Neural progenitor cell (in vitro differentiated cells): ENCODE measurements at regions not wholly inside any gene's neighbourhood (a gene's known extent, or its start where the extent isn't known, plus 50 kb on each side); places are given as distances from the start of the nearest gene placed in this dataset.

Experiments used
- DNase-seq: peaks from one replicate; pipeline ENCODE4 v3.0.0-alpha.2; 2016; ENCODE audit warnings: low spot score
- H2AFZ ChIP-seq: fragments of 200-600 bp; sonication (generic); replicated peaks from 2 replicates; pipeline ENCODE4 v1.6.1; 2016; ENCODE audit warnings: antibody characterized with exemption
- H3F3A ChIP-seq: fragments of 200-600 bp; sonication (generic); 2 replicates; pipeline ENCODE4 v1.6.1; 2016; ENCODE audit warnings: antibody characterized with exemption, low read depth
- H3K27ac ChIP-seq: fragments of 200-600 bp; sonication (generic); 2 replicates; pipeline ENCODE4 v1.5.1; 2016; ENCODE audit warnings: mild to moderate bottlenecking
- H3K27me3 ChIP-seq: fragments of 200-600 bp; sonication (generic); 2 replicates; pipeline ENCODE4 v1.6.1; 2016; ENCODE audit warnings: mild to moderate bottlenecking, moderate library complexity
- H3K36me3 ChIP-seq: fragments of 200-600 bp; sonication (generic); 2 replicates; pipeline ENCODE4 v1.5.1; 2016
- H3K4me1 ChIP-seq: fragments of 200-600 bp; sonication (generic); 2 replicates; pipeline ENCODE4 v1.6.1; 2016; ENCODE audit warnings: mixed run types
- H3K4me2 ChIP-seq: fragments of 200-600 bp; sonication (generic); 2 replicates; pipeline ENCODE4 v1.6.1; 2016
- H3K4me3 ChIP-seq: fragments of 200-600 bp; sonication (generic); 2 replicates; pipeline ENCODE4 v1.5.1; 2016
- H3K79me2 ChIP-seq: fragments of 200-600 bp; sonication (generic); 2 replicates; pipeline ENCODE4 v1.6.1; 2016; ENCODE audit warnings: low read depth
- H3K9ac ChIP-seq: fragments of 200-600 bp; sonication (generic); 2 replicates; pipeline ENCODE4 v1.6.1; 2016
- H3K9me3 ChIP-seq: fragments of 200-600 bp; sonication (generic); 2 replicates; pipeline ENCODE4 v1.5.1; 2016; ENCODE audit warnings: low read depth
- H4K20me1 ChIP-seq: fragments of 200-600 bp; sonication (generic); 2 replicates; pipeline ENCODE4 v1.6.1; 2016; ENCODE audit warnings: low read depth
- H3K27ac Mint-ChIP-seq: 3 replicates; pipeline ENCODE4 v1.8.0; 2021; ENCODE audit warnings: mixed read lengths
- H3K27me3 Mint-ChIP-seq: 2 replicates; pipeline ENCODE4 v1.8.0; 2022; ENCODE audit warnings: low read depth, mild to moderate bottlenecking, inconsistent platforms, moderate library complexity, mixed read lengths; ENCODE audit not compliant: insufficient read depth
- H3K36me3 Mint-ChIP-seq: 3 replicates; pipeline ENCODE4 v1.8.0; 2021; ENCODE audit warnings: mixed read lengths
- H3K4me1 Mint-ChIP-seq: 3 replicates; pipeline ENCODE4 v1.8.0; 2021; ENCODE audit warnings: mixed read lengths
- H3K4me3 Mint-ChIP-seq: 3 replicates; pipeline ENCODE4 v1.8.0; 2021; ENCODE audit warnings: mild to moderate bottlenecking, moderate library complexity, mixed read lengths
- H3K9me3 Mint-ChIP-seq: 3 replicates; pipeline ENCODE4 v1.8.0; 2020; ENCODE audit warnings: mixed read lengths
- EZH2 ChIP-seq: fragments of 200-600 bp; sonication (generic); IDR thresholded peaks from 2 replicates; pipeline ENCODE4 v1.6.1; 2017; ENCODE audit warnings: antibody characterized with exemption, mild to moderate bottlenecking, moderate library complexity
- EZH2phosphoT487 ChIP-seq: fragments of 200-600 bp; sonication (generic); IDR thresholded peaks from 2 replicates; pipeline ENCODE4 v1.6.1; 2017; ENCODE audit warnings: antibody characterized with exemption
- TF ChIP-seq, protein P1 (sequence below): fragments of 200-600 bp; sonication (generic); IDR thresholded peaks from 2 replicates; pipeline ENCODE4 v1.5.1; 2017; ENCODE audit warnings: antibody characterized with exemption, mild to moderate bottlenecking

DNA sequence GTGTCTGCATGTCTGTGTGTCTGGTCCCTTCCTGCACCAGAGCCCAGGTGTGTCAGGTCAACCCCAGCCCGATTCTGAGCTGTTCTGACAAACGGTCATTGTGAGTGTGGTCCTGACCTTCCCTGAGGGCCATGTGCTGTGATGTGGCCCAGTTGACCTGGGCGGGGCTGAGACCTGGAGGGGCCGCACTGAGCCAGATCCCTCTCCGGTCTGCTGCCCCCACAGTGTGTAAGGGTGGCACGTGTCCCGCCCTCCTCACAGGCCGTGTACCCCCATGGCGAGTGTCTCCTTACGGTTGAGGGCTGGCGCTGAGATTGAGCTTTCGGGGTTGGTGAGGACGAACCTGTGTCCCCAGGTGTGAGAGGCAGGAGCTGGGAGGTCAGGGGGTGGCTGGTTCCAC lies 136.5 kb downstream of the MRPL36 start:
- Mint-ChIP-seq H3K27me3 (peaks cover 16% of the 10 kb centered on the region), H3K36me3 (no peaks in the 10 kb centered on the region), H3K4me1 (peaks cover 22% of the 10 kb centered on the region), H3K4me3 (no peak overlapping the region), H3K27ac (peak overlapping the region; percentile 4), H3K9me3 (no peaks in the 10 kb centered on the region)
- Histone ChIP-seq H2AFZ (no peak overlapping the region), H3K36me3 (no peaks in the 10 kb centered on the region), H3K4me1 (peaks cover 3% of the 10 kb centered on the region), H3K27me3 (peaks cover 34% of the 10 kb centered on the region), H3F3A (no peaks in the 10 kb centered on the region), H4K20me1 (no peaks in the 10 kb centered on the region), H3K79me2 (no peaks in the 10 kb centered on the region), H3K9me3 (no peaks in the 10 kb centered on the region), H3K27ac (no peak overlapping the region), H3K4me2 (no peak overlapping the region), H3K4me3 (no peak overlapping the region), H3K9ac (no peak overlapping the region)
- DNase-seq, result no peak
- TF ChIP-seq, protein P1, sequence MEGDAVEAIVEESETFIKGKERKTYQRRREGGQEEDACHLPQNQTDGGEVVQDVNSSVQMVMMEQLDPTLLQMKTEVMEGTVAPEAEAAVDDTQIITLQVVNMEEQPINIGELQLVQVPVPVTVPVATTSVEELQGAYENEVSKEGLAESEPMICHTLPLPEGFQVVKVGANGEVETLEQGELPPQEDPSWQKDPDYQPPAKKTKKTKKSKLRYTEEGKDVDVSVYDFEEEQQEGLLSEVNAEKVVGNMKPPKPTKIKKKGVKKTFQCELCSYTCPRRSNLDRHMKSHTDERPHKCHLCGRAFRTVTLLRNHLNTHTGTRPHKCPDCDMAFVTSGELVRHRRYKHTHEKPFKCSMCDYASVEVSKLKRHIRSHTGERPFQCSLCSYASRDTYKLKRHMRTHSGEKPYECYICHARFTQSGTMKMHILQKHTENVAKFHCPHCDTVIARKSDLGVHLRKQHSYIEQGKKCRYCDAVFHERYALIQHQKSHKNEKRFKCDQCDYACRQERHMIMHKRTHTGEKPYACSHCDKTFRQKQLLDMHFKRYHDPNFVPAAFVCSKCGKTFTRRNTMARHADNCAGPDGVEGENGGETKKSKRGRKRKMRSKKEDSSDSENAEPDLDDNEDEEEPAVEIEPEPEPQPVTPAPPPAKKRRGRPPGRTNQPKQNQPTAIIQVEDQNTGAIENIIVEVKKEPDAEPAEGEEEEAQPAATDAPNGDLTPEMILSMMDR, result no peak
- TF ChIP-seq EZH2 (no peak), EZH2phosphoT487 (no peak)

DNA sequence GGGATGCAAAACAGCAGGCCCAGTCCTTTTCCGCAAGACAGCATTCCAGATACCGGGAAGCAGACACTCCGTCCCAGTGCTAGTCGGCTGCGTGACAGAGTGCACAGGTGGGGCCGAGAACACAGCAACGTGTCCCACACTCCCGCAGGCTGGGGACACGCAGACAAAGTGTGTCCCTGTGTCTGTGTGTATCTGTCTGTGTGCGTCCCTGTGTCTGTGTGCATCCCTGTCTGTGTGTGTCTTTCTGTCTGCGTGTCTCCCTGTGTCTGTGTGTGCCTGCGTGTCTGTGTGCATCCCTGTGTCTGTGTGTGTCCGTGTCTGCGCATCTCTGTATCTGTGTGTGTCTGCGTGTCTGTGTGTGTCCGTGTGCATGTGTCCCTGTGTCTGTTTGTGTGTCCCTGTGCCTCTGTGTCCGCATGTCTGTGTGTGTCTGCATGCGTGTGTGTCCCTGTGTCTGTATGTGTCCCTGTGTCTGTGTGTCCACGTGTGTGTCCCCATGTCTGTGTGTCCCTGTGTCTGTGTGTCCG lies 137.0 kb downstream of the MRPL36 start:
- no peak for DNase-seq
- Histone ChIP-seq H3K27me3 (peaks cover 28% of the 10 kb centered on the region), H3K9ac (no peak overlapping the region), H4K20me1 (no peaks in the 10 kb centered on the region), H3K4me3 (no peak overlapping the region), H3F3A (no peaks in the 10 kb centered on the region), H2AFZ (no peak overlapping the region), H3K79me2 (no peaks in the 10 kb centered on the region), H3K4me2 (no peak overlapping the region), H3K36me3 (no peaks in the 10 kb centered on the region), H3K9me3 (no peaks in the 10 kb centered on the region), H3K27ac (no peak overlapping the region), H3K4me1 (no peaks in the 10 kb centered on the region)
- Mint-ChIP-seq H3K36me3 (no peaks in the 10 kb centered on the region), H3K27ac (peak overlapping the region; percentile 4), H3K4me1 (peaks cover 22% of the 10 kb centered on the region), H3K4me3 (peak overlapping the region; percentile 43), H3K27me3 (peaks cover 16% of the 10 kb centered on the region), H3K9me3 (no peaks in the 10 kb centered on the region)
- no peak for TF ChIP-seq EZH2
- TF ChIP-seq EZH2phosphoT487, result no peak
- TF ChIP-seq, protein P1, result no peak

DNA sequence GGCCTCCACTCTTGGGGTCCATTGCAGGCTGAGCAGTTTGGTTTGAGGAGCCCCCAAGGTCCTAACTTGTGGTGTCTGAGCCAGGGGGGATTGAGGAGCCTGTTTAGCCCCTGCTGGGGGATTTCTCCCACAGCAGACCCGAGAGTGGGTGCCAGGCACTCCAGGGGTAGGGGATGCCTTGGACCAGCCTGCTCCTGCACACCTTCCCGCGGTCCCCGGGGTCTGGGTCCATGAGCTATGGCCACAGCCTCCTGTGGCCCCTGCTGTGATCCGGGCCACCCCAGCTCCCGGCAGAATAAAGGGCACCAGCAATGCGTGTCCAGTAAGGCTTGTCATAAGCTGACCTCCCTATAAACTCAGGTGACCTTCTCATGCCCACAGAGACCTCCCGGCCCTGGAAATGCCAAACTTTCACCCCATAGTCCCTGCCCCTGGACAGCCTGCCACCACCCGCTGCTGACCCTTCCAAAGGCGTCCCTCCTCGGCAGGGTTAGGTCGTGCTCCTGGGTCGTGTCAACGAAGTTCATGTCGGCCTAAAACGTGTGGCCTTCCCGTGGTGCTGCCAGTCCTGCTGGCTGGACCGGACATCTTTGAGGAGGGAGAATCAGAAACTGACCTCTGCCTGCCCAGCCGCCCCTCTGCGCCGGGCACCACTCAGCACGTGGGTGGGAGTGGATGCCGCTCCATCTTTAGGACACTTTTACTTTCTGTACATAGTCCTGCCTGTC lies 137.6 kb downstream of the MRPL36 start:
- TF ChIP-seq EZH2, result no peak
- TF ChIP-seq, protein P1, result no peak
- no peak for TF ChIP-seq EZH2phosphoT487
- Histone ChIP-seq H3K4me2 (no peak overlapping the region), H3K36me3 (no peaks in the 10 kb centered on the region), H3K4me3 (no peak overlapping the region), H3K79me2 (no peaks in the 10 kb centered on the region), H2AFZ (no peak overlapping the region), H3K9me3 (no peaks in the 10 kb centered on the region), H3K9ac (no peak overlapping the region), H4K20me1 (no peaks in the 10 kb centered on the region), H3K27me3 (peaks cover 24% of the 10 kb centered on the region), H3K4me1 (no peaks in the 10 kb centered on the region), H3F3A (no peaks in the 10 kb centered on the region), H3K27ac (no peak overlapping the region)
- no peak for DNase-seq
- H3K4me1 Mint-ChIP-seq, result peaks cover 22% of the 10 kb centered on the region
- peak overlapping the region; percentile 40 for H3K27ac Mint-ChIP-seq
- no peaks in the 10 kb centered on the region for H3K36me3 Mint-ChIP-seq
- peaks cover 16% of the 10 kb centered on the region for H3K27me3 Mint-ChIP-seq
- H3K4me3 Mint-ChIP-seq, result no peak overlapping the region
- no peaks in the 10 kb centered on the region for H3K9me3 Mint-ChIP-seq
